ENCODE measurements at regions not wholly inside any gene's neighbourhood (a gene's known extent, or its start where the extent isn't known, plus 50 kb on each side); places are given as distances from the start of the nearest gene placed in this dataset.
"Not testable (repeated sequence)": the region's sequence is repeated elsewhere in the genome, so short reads cannot be mapped to it uniquely, and the experiment has no call there.

GRCh38 chrX:121433289-121433688 is 385.9 kb downstream of the GLUD2 start:
- DNase-seq: no peak
- no peak for ATAC-seq

- not testable (repeated sequence) for ATAC-seq, DNase-seq
Observed at GRCh38 chrX:121437666-121438065, 390.3 kb downstream of the GLUD2 start.

GRCh38 chrX:121455890-121456289 is 408.5 kb downstream of the GLUD2 start:
- no peak for DNase-seq
- no peak for ATAC-seq

GRCh38 chrX:121456315-121456714 is 408.9 kb downstream of the GLUD2 start:
- DNase-seq: no peak
- ATAC-seq: no peak

- no peak for ATAC-seq
- DNase-seq: no peak
Observed at GRCh38 chrX:121457096-121457495, 409.7 kb downstream of the GLUD2 start.

- DNase-seq (no peak), ATAC-seq (no peak)
Observed at GRCh38 chrX:121479406-121479805, 432.0 kb downstream of the GLUD2 start.

- DNase-seq (no peak), ATAC-seq (no peak)
Observed at GRCh38 chrX:121496966-121497365, 449.6 kb downstream of the GLUD2 start.

- ATAC-seq: no peak
- no peak for DNase-seq
Observed at GRCh38 chrX:121504153-121504552, 456.7 kb downstream of the GLUD2 start.

- DNase-seq (no peak), ATAC-seq (no peak)
Observed at GRCh38 chrX:121546317-121546716, 498.9 kb downstream of the GLUD2 start.

GRCh38 chrX:121558886-121559285 is 511.5 kb downstream of the GLUD2 start:
- no peak for DNase-seq
- ATAC-seq: no peak

GRCh38 chrX:121562616-121563015 is 515.2 kb downstream of the GLUD2 start:
- DNase-seq (no peak), ATAC-seq (no peak)

- DNase-seq (no peak), ATAC-seq (no peak)
Observed at GRCh38 chrX:121569609-121570008, 522.2 kb downstream of the GLUD2 start.

- ATAC-seq (no peak), DNase-seq (no peak)
Observed at GRCh38 chrX:121570072-121570841, 522.8 kb downstream of the GLUD2 start.

GRCh38 chrX:121571333-121571732 is 523.9 kb downstream of the GLUD2 start:
- ATAC-seq: no peak
- no peak for DNase-seq

GRCh38 chrX:121574384-121574783 is 527.0 kb downstream of the GLUD2 start:
- ATAC-seq, DNase-seq: not testable (repeated sequence)

- peak; percentile 43 for ATAC-seq
- no peak for DNase-seq
Observed at GRCh38 chrX:121579016-121579760, 531.8 kb downstream of the GLUD2 start.

- no peak for DNase-seq
Observed at GRCh38 chrX:121581885-121582284, 534.5 kb downstream of the GLUD2 start.

GRCh38 chrX:121585626-121586025 is 538.2 kb downstream of the GLUD2 start:
- ATAC-seq: no peak
- no peak for DNase-seq

More at GRCh38 chrX:121581885-121582284, 534.5 kb downstream of the GLUD2 start:
- ATAC-seq: no peak

GRCh38 chrX:121592884-121593283 is 545.5 kb downstream of the GLUD2 start:
- DNase-seq: no peak

GRCh38 chrX:121598356-121598755 is 550.9 kb downstream of the GLUD2 start:
- DNase-seq (no peak), ATAC-seq (no peak)

More at GRCh38 chrX:121592884-121593283, 545.5 kb downstream of the GLUD2 start:
- no peak for ATAC-seq

- DNase-seq (no peak), ATAC-seq (no peak)
Observed at GRCh38 chrX:121635141-121635540, 587.7 kb downstream of the GLUD2 start.

GRCh38 chrX:121639781-121640180 is 592.4 kb downstream of the GLUD2 start:
- no peak for DNase-seq
- ATAC-seq: no peak

GRCh38 chrX:121641560-121641959 is 594.1 kb downstream of the GLUD2 start:
- ATAC-seq: no peak
- no peak for DNase-seq

All from stimulated activated naive CD8-positive, alpha-beta T cell treated with anti-CD3 and anti-CD28 coated beads, Interleukin-15, Interleukin-2, amounts not matched to agents 100 U/mL and 50 U/mL, for 24 hours (primary cell).